Retinal pigment epithelial cell (primary cell): ENCODE measurements at regions not wholly inside any gene's neighbourhood (a gene's known extent, or its start where the extent isn't known, plus 50 kb on each side); places are given as distances from the start of the nearest gene placed in this dataset.
"Not testable (repeated sequence)": the region's sequence is repeated elsewhere in the genome, so short reads cannot be mapped to it uniquely, and the experiment has no call there.

Experiments used
- DNase-seq: peaks from one replicate; pipeline ENCODE4 v3.0.0-alpha.2; 2010; ENCODE audit warnings: low read depth
- H3K4me3 ChIP-seq: 2 replicates; pipeline ENCODE4 v1.5.1; 2011; ENCODE audit warnings: mild to moderate bottlenecking, low read length, control low read depth, moderate library complexity
- CTCF ChIP-seq: conservative IDR thresholded peaks from 2 replicates; pipeline ENCODE4 v1.5.1; 2011; ENCODE audit warnings: low read depth, low read length, control low read depth, inconsistent platforms

GRCh38 chr7:85285527-85285926 lies 98.7 kb upstream of the SEMA3D start:
- H3K4me3 ChIP-seq: no peak overlapping the region
- DNase-seq: no peak
- TF ChIP-seq CTCF: no peak

- no peak for DNase-seq
- H3K4me3 ChIP-seq: no peak overlapping the region
- TF ChIP-seq CTCF: no peak
Observed at GRCh38 chr7:85275204-85275603, 88.3 kb upstream of the SEMA3D start.

- DNase-seq: no peak
- no peak overlapping the region for H3K4me3 ChIP-seq
Observed at GRCh38 chr7:85274454-85274853, 87.6 kb upstream of the SEMA3D start.

GRCh38 chr7:85262891-85263290 lies 76.0 kb upstream of the SEMA3D start:
- no peak overlapping the region for H3K4me3 ChIP-seq
- TF ChIP-seq CTCF: no peak
- DNase-seq: no peak

More at GRCh38 chr7:85274454-85274853, 87.6 kb upstream of the SEMA3D start:
- no peak for TF ChIP-seq CTCF

DNA sequence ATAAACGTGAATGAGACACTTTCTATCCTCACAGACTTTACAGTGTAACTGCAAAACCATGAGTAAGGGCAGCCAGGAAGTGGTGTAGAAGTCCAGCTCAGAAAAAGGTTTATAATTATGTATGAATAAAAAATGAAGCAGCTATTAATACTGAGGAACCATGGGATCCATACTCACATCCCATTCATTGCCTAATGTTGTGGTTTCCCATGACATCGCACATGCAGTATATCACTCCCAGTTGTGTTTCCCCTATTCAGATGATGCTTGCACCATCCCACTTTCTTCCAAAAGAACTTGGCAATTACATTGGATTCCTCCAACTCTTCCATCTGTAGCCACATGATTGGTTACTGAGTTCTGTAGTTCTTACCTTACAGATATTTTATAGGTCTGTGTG lies 74.5 kb upstream of the SEMA3D start:
- no peak overlapping the region for H3K4me3 ChIP-seq
- no peak for DNase-seq
- TF ChIP-seq CTCF: no peak

GRCh38 chr7:85249787-85250186 lies 62.9 kb upstream of the SEMA3D start:
- not testable (repeated sequence) for H3K4me3 ChIP-seq, DNase-seq

DNA sequence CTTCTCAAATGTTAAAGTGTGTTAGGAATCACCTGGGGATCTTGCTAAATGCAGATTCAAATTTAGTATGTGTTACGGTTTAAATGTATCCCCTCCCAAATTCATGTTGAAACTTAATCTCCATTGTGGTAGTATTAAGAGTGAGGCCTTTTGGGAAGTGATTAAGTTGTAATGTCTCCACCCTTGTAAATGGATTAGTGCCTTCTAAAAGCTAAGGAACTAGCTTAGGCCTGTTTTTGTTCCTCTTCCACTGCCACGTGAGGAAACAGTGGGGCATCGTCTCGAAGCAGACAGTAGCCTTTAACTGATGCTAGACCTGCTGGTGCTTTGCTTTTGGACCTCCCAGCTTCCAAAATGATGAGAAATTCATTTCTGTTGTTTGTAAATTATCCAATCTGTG lies 52.3 kb upstream of the SEMA3D start:
- no peak for TF ChIP-seq CTCF
- DNase-seq: no peak
- no peak overlapping the region for H3K4me3 ChIP-seq

- no peak overlapping the region for H3K4me3 ChIP-seq
- no peak for TF ChIP-seq CTCF
- DNase-seq: no peak
Observed at GRCh38 chr7:85237721-85238120, 50.9 kb upstream of the SEMA3D start.
